Ishikawa (cell line): ENCODE measurements at regions not wholly inside any gene's neighbourhood (a gene's known extent, or its start where the extent isn't known, plus 50 kb on each side); places are given as distances from the start of the nearest gene placed in this dataset.

Source experiments
- CEBPB ChIP-seq: IDR thresholded peaks from 2 replicates; pipeline ENCODE4 v1.6.1; 2012
- EGR1 ChIP-seq: IDR thresholded peaks from 2 replicates; pipeline ENCODE4 v1.6.1; 2012
- FOXM1 ChIP-seq: IDR thresholded peaks from 2 replicates; pipeline ENCODE4 v1.6.1; 2012; ENCODE audit warnings: low read depth, borderline replicate concordance
- MAX ChIP-seq: IDR thresholded peaks from 2 replicates; pipeline ENCODE4 v1.6.1; 2012
- RAD21 ChIP-seq: IDR thresholded peaks from 2 replicates; pipeline ENCODE4 v1.6.1; 2012; ENCODE audit warnings: low read depth
- REST ChIP-seq: IDR thresholded peaks from 2 replicates; pipeline ENCODE4 v1.6.1; 2012; ENCODE audit warnings: low read depth, mild to moderate bottlenecking
- TCF12 ChIP-seq: IDR thresholded peaks from 2 replicates; pipeline ENCODE4 v1.6.1; 2012; ENCODE audit warnings: low read depth
- YY1 ChIP-seq: IDR thresholded peaks from 2 replicates; pipeline ENCODE4 v1.6.1; 2012; ENCODE audit warnings: low read depth

GRCh38 chr4:171378323-171378722 is 434.9 kb upstream of the GALNTL6 start:
- TF ChIP-seq MAX (no peak), TCF12 (no peak), CEBPB (no peak), FOXM1 (no peak), RAD21 (no peak), YY1 (no peak), REST (no peak), EGR1 (no peak)
